Fibroblast of lung (primary cell): ENCODE measurements at regions not wholly inside any gene's neighbourhood (a gene's known extent, or its start where the extent isn't known, plus 50 kb on each side); places are given as distances from the start of the nearest gene placed in this dataset.

Experiments
- CTCF ChIP-seq, 2 donors: IDR thresholded peaks in 1 of 2; conservative IDR thresholded peaks in 1 of 2; 1 replicate in 1 of 2; 2 replicates in 1 of 2; pipeline ENCODE4 v1.5.1; 2011 to 2012; ENCODE audit warnings: low read length in 2 of 2, control low read depth in 1 of 2, inconsistent platforms in 1 of 2, low read depth in 1 of 2, mild to moderate bottlenecking in 1 of 2
- EZH2 ChIP-seq: IDR thresholded peaks from 2 replicates; pipeline ENCODE4 v1.5.1; 2012; ENCODE audit warnings: low read length, control low read depth, mild to moderate bottlenecking; ENCODE audit errors: missing control alignments

- TF ChIP-seq CTCF (conservative IDR thresholded peaks at IDR 0.05 in 1 of 2, IDR thresholded peaks at IDR 0.05 in 1 of 2; ENCODE audit: low read depth in 1 of 2, low read length in 2 of 2), result no peak
- TF ChIP-seq EZH2, result no peak
Observed at GRCh38 chr1:188089461-188089860, 1260.7 kb downstream of the PLA2G4A start.
